B cell (primary cell): ENCODE measurements at regions not wholly inside any gene's neighbourhood (a gene's known extent, or its start where the extent isn't known, plus 50 kb on each side); places are given as distances from the start of the nearest gene placed in this dataset.

Experiments used
- CTCF ChIP-seq: fragments of 200-600 bp; IDR thresholded peaks from one replicate; pipeline ENCODE4 v1.8.0; 2022; ENCODE audit warnings: antibody characterized with exemption, mild to moderate bottlenecking
- EZH2 ChIP-seq: IDR thresholded peaks from 2 replicates; pipeline ENCODE4 v1.6.1; 2012; ENCODE audit warnings: borderline replicate concordance, low read depth, mild to moderate bottlenecking, moderate library complexity, low read length; ENCODE audit not compliant: insufficient read depth, poor library complexity, severe bottlenecking

DNA sequence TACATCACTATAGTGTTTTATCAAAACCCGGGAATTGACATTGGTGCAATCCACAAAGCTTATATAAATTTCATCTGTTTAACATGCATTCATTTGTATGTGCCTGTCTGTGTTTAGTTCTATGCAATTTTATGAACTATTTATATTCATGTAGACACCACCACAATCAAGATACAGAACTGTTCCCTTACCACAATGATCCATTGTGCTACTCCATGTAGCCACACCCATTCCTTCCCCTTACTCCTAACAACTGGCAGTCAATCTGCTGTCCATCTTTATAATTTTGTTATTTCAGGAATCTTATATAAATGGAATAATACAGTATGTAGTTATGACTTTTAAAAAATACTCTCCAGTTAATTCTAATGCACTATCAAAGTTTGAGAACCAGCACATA is 389.5 kb downstream of the HTR1A start:
- TF ChIP-seq CTCF (no peak), EZH2 (no peak)
